ENCODE measurements at regions not wholly inside any gene's neighbourhood (a gene's known extent, or its start where the extent isn't known, plus 50 kb on each side); places are given as distances from the start of the nearest gene placed in this dataset.

- DNase-seq (ENCODE audit: low read depth), result peak; percentile 54
- peak overlapping the region; percentile 33 for H3K4me3 ChIP-seq (ENCODE audit: low read depth, low read length)
- TF ChIP-seq, protein P1, sequence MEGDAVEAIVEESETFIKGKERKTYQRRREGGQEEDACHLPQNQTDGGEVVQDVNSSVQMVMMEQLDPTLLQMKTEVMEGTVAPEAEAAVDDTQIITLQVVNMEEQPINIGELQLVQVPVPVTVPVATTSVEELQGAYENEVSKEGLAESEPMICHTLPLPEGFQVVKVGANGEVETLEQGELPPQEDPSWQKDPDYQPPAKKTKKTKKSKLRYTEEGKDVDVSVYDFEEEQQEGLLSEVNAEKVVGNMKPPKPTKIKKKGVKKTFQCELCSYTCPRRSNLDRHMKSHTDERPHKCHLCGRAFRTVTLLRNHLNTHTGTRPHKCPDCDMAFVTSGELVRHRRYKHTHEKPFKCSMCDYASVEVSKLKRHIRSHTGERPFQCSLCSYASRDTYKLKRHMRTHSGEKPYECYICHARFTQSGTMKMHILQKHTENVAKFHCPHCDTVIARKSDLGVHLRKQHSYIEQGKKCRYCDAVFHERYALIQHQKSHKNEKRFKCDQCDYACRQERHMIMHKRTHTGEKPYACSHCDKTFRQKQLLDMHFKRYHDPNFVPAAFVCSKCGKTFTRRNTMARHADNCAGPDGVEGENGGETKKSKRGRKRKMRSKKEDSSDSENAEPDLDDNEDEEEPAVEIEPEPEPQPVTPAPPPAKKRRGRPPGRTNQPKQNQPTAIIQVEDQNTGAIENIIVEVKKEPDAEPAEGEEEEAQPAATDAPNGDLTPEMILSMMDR (IDR thresholded peaks at IDR 0.05; ENCODE audit: insufficient read depth, low read depth, low read length), result no peak
Observed at GRCh38 chr12:4031703-4032291, 158.6 kb upstream of the PARP11 start.

- DNase-seq (ENCODE audit: low read depth), result peak; percentile 98
- TF ChIP-seq, protein P1 (IDR thresholded peaks at IDR 0.05; ENCODE audit: insufficient read depth, low read depth, low read length), result no peak
- peak overlapping the region; percentile 51 for H3K4me3 ChIP-seq (ENCODE audit: low read depth, low read length)
Observed at GRCh38 chr12:4030929-4031702, 157.9 kb upstream of the PARP11 start.

- TF ChIP-seq, protein P1 (IDR thresholded peaks at IDR 0.05; ENCODE audit: insufficient read depth, low read depth, low read length), result no peak
- no peak for DNase-seq (ENCODE audit: low read depth)
- no peak overlapping the region for H3K4me3 ChIP-seq (ENCODE audit: low read depth, low read length)
Observed at GRCh38 chr12:4027412-4027811, 154.2 kb upstream of the PARP11 start.

GRCh38 chr12:4026517-4026916 is 153.3 kb upstream of the PARP11 start:
- no peak for DNase-seq (ENCODE audit: low read depth)
- H3K4me3 ChIP-seq (ENCODE audit: low read depth, low read length), result no peak overlapping the region
- TF ChIP-seq, protein P1 (IDR thresholded peaks at IDR 0.05; ENCODE audit: insufficient read depth, low read depth, low read length), result no peak

- H3K4me3 ChIP-seq (ENCODE audit: low read depth, low read length), result no peak overlapping the region
- TF ChIP-seq, protein P1 (IDR thresholded peaks at IDR 0.05; ENCODE audit: insufficient read depth, low read depth, low read length), result no peak
- DNase-seq (ENCODE audit: low read depth), result peak; percentile 33
Observed at GRCh38 chr12:4026020-4026358, 152.8 kb upstream of the PARP11 start.

DNA sequence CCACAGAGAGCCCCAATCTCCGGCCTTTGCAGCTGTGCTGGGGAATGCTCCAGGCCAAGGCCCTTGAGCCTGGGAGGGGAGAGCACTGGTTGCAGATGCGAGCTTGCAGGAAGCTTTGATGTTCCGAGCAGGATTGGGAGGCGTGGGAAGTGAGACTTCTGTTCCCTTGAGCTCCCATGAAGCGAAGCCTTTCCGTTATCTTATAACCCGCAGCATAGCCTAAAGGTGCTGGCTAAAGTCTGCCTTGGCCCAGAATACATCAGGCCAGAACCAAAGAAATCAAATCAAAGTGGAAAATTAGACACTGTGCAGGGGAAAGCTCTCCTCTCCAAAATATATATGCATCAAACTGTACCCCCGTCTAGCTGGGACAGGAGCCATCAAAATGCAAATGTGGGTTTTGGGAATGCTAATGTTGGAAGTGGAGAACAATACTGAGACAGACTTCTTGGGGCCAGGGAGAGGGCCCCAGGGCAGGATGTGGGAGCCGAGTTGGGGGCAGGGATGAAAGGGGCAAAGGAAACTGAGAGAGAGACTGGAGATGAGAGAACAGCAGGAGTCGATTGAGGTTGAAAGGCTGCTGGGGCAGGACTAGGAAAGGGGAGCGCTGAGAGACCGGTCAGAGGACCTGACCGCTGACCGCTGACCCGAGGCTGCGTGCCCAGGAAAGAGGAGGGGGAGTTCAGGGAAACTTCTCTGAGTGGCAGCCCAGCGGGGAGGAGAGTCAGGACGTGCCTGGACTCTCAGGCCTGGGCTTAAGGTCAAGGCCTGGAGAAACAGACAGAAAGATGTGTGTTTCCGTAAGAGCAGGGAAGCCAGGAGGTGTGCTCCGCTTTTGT is 152.2 kb upstream of the PARP11 start:
- no peak overlapping the region for H3K4me3 ChIP-seq (ENCODE audit: low read depth, low read length)
- TF ChIP-seq, protein P1 (IDR thresholded peaks at IDR 0.05; ENCODE audit: insufficient read depth, low read depth, low read length), result no peak
- no peak for DNase-seq (ENCODE audit: low read depth)
